Left kidney (tissue), 1 donor: ENCODE measurements at regions not wholly inside any gene's neighbourhood (a gene's known extent, or its start where the extent isn't known, plus 50 kb on each side); places are given as distances from the start of the nearest gene placed in this dataset.
A peak's percentile ranks its signal among the peaks of the same experiment; 100 is the strongest.
"Not testable (repeated sequence)": the region's sequence is repeated elsewhere in the genome, so short reads cannot be mapped to it uniquely, and the experiment has no call there.

Experiments
- DNase-seq: peaks from one replicate; pipeline ENCODE4 v3.0.0-alpha.2; 2013

GRCh38 chr6:97456070-97456469 is 173.1 kb upstream of the MMS22L start:
- no peak for DNase-seq

GRCh38 chr6:97459535-97459934 is 176.5 kb upstream of the MMS22L start:
- no peak for DNase-seq

- no peak for DNase-seq
Measured at GRCh38 chr6:97459986-97460385, 177.0 kb upstream of the MMS22L start.

GRCh38 chr6:97460394-97461080 is 177.5 kb upstream of the MMS22L start:
- DNase-seq, result no peak

- no peak for DNase-seq
Measured at GRCh38 chr6:97461218-97461617, 178.2 kb upstream of the MMS22L start.

GRCh38 chr6:97462031-97462430 is 179.0 kb upstream of the MMS22L start:
- no peak for DNase-seq

- no peak for DNase-seq
Measured at GRCh38 chr6:97462938-97463598, 180.1 kb upstream of the MMS22L start.

GRCh38 chr6:97465877-97466561 is 183.0 kb upstream of the MMS22L start:
- DNase-seq, result no peak

- no peak for DNase-seq
Measured at GRCh38 chr6:97468981-97469380, 186.0 kb upstream of the MMS22L start.

GRCh38 chr6:97469451-97469850 is 186.4 kb upstream of the MMS22L start:
- DNase-seq, result no peak

- no peak for DNase-seq
Measured at GRCh38 chr6:97470322-97470721, 187.3 kb upstream of the MMS22L start.

- DNase-seq, result no peak
Measured at GRCh38 chr6:97473979-97474378, 191.0 kb upstream of the MMS22L start.

- peak; percentile 63 for DNase-seq
Measured at GRCh38 chr6:97497713-97498331, 214.8 kb upstream of the MMS22L start.

- DNase-seq, result no peak
Measured at GRCh38 chr6:97501853-97502252, 218.8 kb upstream of the MMS22L start.

- no peak for DNase-seq
Measured at GRCh38 chr6:97508646-97509045, 225.6 kb upstream of the MMS22L start.

GRCh38 chr6:97513260-97513659 is 230.2 kb upstream of the MMS22L start:
- DNase-seq, result not testable (repeated sequence)

- no peak for DNase-seq
Measured at GRCh38 chr6:97524811-97525210, 241.8 kb upstream of the MMS22L start.

GRCh38 chr6:97535800-97536199 is 252.8 kb upstream of the MMS22L start:
- DNase-seq, result no peak

- no peak for DNase-seq
Measured at GRCh38 chr6:97548354-97548753, 265.3 kb upstream of the MMS22L start.

GRCh38 chr6:97557355-97557754 is 274.3 kb upstream of the MMS22L start:
- DNase-seq, result no peak

GRCh38 chr6:97563529-97563928 is 280.5 kb upstream of the MMS22L start:
- no peak for DNase-seq

GRCh38 chr6:97572943-97573342 is 289.9 kb upstream of the MMS22L start:
- no peak for DNase-seq

GRCh38 chr6:97586344-97586743 is 303.3 kb upstream of the MMS22L start:
- DNase-seq, result no peak
